ENCODE measurements at regions not wholly inside any gene's neighbourhood (a gene's known extent, or its start where the extent isn't known, plus 50 kb on each side); places are given as distances from the start of the nearest gene placed in this dataset.

GRCh38 chr4:189502841-189503435, 437.7 kb upstream of the FRG1 start:
- TF ChIP-seq POLR2A (IDR thresholded peaks at IDR 0.05): no peak
- TF ChIP-seq CTCF (IDR thresholded peaks at IDR 0.05): no peak
